Fibroblast of mammary gland (primary cell): ENCODE measurements at regions not wholly inside any gene's neighbourhood (a gene's known extent, or its start where the extent isn't known, plus 50 kb on each side); places are given as distances from the start of the nearest gene placed in this dataset.

ENCODE experiments used
- DNase-seq: peaks from one replicate; pipeline ENCODE4 v3.0.0-alpha.2; 2010; ENCODE audit warnings: low read depth
- H3K4me3 ChIP-seq: 2 replicates; pipeline ENCODE4 v1.5.1; 2011; ENCODE audit warnings: low read depth, mild to moderate bottlenecking, low read length, moderate library complexity; ENCODE audit not compliant: control insufficient read depth
- TF ChIP-seq, protein P1 (sequence below): conservative IDR thresholded peaks from 2 replicates; pipeline ENCODE4 v1.5.1; 2011; ENCODE audit warnings: low read depth, low read length, inconsistent platforms; ENCODE audit not compliant: control insufficient read depth, insufficient read depth

DNA sequence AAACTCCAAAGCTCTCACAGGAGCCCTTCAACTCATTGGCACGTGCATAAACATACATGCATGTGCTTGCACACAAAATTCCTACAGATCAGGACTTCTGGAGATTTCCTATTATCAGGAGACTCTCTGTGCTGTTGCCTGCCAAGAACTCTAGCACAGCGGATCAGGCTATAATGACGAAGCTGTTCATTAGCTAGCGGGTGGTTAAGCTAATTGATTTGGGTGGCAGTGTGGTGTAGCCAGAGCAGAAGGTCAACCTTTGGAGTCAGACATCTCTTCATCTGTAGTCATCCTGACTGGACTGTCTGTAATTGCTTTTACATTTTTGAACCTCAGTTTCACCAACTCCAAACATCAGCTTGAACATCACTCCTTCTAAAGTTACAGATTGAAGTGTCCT lies 69.0 kb downstream of the KIF2B start:
- TF ChIP-seq, protein P1, sequence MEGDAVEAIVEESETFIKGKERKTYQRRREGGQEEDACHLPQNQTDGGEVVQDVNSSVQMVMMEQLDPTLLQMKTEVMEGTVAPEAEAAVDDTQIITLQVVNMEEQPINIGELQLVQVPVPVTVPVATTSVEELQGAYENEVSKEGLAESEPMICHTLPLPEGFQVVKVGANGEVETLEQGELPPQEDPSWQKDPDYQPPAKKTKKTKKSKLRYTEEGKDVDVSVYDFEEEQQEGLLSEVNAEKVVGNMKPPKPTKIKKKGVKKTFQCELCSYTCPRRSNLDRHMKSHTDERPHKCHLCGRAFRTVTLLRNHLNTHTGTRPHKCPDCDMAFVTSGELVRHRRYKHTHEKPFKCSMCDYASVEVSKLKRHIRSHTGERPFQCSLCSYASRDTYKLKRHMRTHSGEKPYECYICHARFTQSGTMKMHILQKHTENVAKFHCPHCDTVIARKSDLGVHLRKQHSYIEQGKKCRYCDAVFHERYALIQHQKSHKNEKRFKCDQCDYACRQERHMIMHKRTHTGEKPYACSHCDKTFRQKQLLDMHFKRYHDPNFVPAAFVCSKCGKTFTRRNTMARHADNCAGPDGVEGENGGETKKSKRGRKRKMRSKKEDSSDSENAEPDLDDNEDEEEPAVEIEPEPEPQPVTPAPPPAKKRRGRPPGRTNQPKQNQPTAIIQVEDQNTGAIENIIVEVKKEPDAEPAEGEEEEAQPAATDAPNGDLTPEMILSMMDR: no peak
- H3K4me3 ChIP-seq: no peak overlapping the region
- no peak for DNase-seq

DNA sequence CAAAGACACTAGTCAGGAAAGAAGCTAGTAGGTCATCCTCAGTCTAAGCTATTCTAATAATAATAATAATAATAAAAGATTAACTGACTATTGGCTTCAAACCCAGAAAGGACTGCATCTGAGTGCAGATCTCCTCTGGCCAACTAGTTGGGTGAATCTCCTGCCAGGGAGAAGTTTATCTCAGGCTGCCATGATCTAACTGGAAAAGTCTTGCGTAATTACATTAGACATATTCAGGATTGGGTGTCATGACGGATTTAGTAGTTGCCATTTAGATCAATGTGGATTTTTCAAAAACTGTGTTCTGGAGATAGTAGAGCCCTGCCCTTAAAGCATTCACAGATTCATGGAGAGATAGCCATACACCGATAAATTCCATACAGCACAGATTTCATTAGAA lies 69.5 kb downstream of the KIF2B start:
- no peak overlapping the region for H3K4me3 ChIP-seq
- TF ChIP-seq, protein P1: no peak
- no peak for DNase-seq

DNA sequence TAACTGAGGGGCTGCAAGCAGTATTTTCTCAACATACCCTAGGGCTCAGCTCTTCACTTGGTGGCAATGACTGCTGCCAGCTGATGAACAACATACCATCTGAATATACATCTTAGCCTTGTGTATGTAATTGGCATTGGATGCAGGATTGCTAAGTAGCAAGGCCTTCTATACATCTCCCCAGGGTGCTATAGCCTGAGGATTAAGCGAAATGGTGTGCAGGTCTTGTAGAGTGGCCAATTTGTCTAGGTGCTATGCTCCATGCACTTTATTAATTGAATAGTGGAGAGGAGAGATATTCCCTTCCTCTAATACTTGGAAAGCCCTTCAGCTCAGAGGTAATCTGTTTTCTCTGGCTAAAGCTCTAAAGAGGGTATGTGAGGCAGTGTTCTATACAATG lies 71.9 kb downstream of the KIF2B start:
- no peak overlapping the region for H3K4me3 ChIP-seq
- TF ChIP-seq, protein P1: no peak
- DNase-seq: no peak

DNA sequence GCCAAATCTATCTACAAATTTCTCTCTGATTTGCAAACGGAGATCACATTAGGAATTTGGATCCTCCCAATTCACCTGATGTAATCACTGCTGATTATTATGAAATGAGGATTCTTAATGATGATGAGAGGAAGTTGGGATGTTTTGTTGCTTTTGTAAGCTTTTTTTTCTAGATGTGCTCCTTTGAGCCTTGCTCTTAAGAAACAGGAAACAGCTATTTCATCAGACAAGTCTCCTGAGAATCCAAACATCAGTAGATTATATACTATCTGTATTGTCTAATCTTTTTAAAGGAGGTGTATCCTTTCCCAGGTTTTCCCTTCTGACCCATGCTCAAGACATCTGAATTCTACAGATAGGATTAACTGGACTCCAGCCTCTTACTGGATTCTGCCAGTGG lies 73.3 kb downstream of the KIF2B start:
- no peak for DNase-seq
- TF ChIP-seq, protein P1: no peak
- H3K4me3 ChIP-seq: no peak overlapping the region

DNA sequence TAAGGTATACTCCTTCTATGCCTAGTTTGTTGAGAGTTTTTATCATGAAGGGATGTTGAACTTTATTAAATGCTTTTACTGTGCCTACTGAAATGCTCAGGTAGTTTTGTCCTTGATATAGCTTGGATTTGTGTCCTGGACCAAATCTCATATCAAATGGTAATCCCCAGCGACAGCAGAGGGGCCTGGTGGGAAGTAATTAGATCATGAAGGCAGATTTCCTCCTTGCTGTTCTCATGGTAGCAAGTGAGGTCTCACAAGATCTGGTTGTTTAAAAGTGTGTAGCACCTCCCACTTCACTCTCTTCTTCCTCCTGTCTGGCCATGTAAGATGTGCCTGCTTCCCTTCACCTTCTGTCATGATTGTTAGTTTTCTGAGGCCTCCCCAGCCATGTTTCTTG lies 78.2 kb downstream of the KIF2B start:
- DNase-seq: no peak
- H3K4me3 ChIP-seq: no peak overlapping the region
- TF ChIP-seq, protein P1: no peak

DNA sequence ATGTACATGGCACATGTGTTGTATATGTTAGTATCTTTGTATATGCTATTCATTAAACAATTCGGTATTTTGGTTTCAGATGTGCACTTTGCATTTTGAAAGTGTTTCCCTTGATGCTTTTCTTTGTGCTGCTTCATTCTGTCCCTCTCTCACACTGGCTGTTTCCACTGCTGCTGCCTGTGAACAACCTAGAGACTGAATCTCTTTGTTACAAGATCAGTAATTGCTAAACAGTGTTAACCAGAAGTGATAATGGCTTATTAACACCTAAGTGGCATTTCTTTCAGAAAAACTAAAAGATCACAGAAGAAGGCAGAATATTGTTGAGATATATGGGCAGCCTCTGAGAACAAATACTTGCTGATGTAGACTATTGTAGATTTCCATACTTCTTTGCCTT lies 84.7 kb downstream of the KIF2B start:
- no peak overlapping the region for H3K4me3 ChIP-seq
- DNase-seq: no peak
- TF ChIP-seq, protein P1: no peak

DNA sequence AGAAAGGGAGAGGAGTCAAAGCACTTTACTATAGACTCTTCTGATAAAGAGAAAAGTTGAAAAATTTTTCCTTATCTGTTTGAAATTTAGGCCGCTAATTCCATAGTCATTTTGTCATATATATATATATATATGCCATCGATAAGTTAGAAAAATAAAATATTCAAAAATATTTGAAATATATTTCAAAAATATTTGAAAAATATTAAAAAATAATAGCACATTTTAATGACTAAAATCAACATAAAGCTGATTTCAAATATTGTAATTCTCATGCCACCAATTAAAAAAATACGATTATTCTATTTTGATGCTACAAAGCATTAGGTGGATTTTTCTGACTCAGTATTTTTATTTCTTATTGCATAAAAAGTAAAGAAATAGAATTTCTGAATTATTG lies 87.1 kb downstream of the KIF2B start:
- no peak for DNase-seq
- no peak overlapping the region for H3K4me3 ChIP-seq
- TF ChIP-seq, protein P1: no peak
